Panc1 (cell line): ENCODE measurements at regions not wholly inside any gene's neighbourhood (a gene's known extent, or its start where the extent isn't known, plus 50 kb on each side); places are given as distances from the start of the nearest gene placed in this dataset.

Experiments used
- ATAC-seq: fragments of 200-7000 bp; cut with Tn5 transposase; 2 replicates; pipeline ENCODE4 v1.9.1; 2020; ENCODE audit warnings: mild to moderate bottlenecking, moderate library complexity
- BruUV-seq: library from RNA; stranded (reverse); fragments of 400-500 nt; replicated peaks from 2 replicates; lab custom pipeline; 2021; lab: Mats Ljungman, UMichigan
- CTCF ChIA-PET: fragments of 300-600 bp; sonication (Branson Sonifier 250); formaldehyde crosslinking; loops from one replicate; lab custom pipeline; 2022; ENCODE audit warnings: antibody characterized with exemption; lab: Charles Lee
- POLR2A ChIA-PET: fragments of 300-600 bp; sonication (Branson Sonifier 250); formaldehyde crosslinking; loops from one replicate; lab custom pipeline; 2022; ENCODE audit warnings: antibody characterized with exemption; lab: Charles Lee
- DNase-seq: peaks from one replicate; pipeline ENCODE4 v3.0.0-alpha.2; 2010; ENCODE audit warnings: low read depth, low spot score
- H3K27ac ChIP-seq: 2 replicates; pipeline ENCODE4 v1.5.1; 2011; ENCODE audit warnings: mild to moderate bottlenecking, low read length, inconsistent platforms
- H3K27me3 ChIP-seq: fragments of 200-500 bp; sonication (Bioruptor generic); 2 replicates; pipeline ENCODE4 v1.6.0; 2014; ENCODE audit warnings: low read length, inconsistent platforms; ENCODE audit not compliant: control insufficient read depth, insufficient read depth
- H3K36me3 ChIP-seq: fragments of 200-500 bp; sonication (Bioruptor generic); 2 replicates; pipeline ENCODE4 v1.5.1; 2014; ENCODE audit warnings: inconsistent platforms, mild to moderate bottlenecking, low read length, moderate library complexity; ENCODE audit not compliant: control insufficient read depth, insufficient read depth
- H3K4me1 ChIP-seq: 2 replicates; pipeline ENCODE4 v1.5.1; 2011; ENCODE audit warnings: inconsistent platforms, mild to moderate bottlenecking, low read length, moderate library complexity; ENCODE audit not compliant: control insufficient read depth, insufficient read depth
- H3K4me3 ChIP-seq, 2 experiments: 2 replicates each; pipeline ENCODE4 v1.5.1; 2011 to 2012; ENCODE audit warnings: low read depth in 2 of 2, low read length in 2 of 2, mild to moderate bottlenecking in 2 of 2, inconsistent platforms in 1 of 2, moderate library complexity in 1 of 2
- H3K9me3 ChIP-seq: fragments of 200-500 bp; sonication (Bioruptor generic); 2 replicates; pipeline ENCODE4 v1.5.1; 2014; ENCODE audit warnings: low read depth, mild to moderate bottlenecking, inconsistent platforms, low read length, moderate library complexity; ENCODE audit not compliant: control insufficient read depth, insufficient read depth
- CTCF ChIP-seq: fragments of 450-650 bp; IDR thresholded peaks from 2 replicates; pipeline ENCODE4 v1.5.1; 2017; ENCODE audit warnings: mild to moderate bottlenecking
- POLR2AphosphoS5 ChIP-seq: IDR thresholded peaks from 2 replicates; pipeline ENCODE4 v1.6.1; 2012; ENCODE audit warnings: mild to moderate bottlenecking, low read depth, low read length, moderate library complexity
- REST ChIP-seq, 2 experiments: IDR thresholded peaks; 2 replicates each; pipeline ENCODE4 v1.6.1; 2011 to 2012; ENCODE audit warnings: low read depth in 2 of 2, control low read depth in 1 of 2, low read length in 1 of 2, mild to moderate bottlenecking in 1 of 2, moderate library complexity in 1 of 2; ENCODE audit not compliant: insufficient read depth in 1 of 2
- SIN3A ChIP-seq: IDR thresholded peaks from 2 replicates; pipeline ENCODE4 v1.6.1; 2012; ENCODE audit warnings: low read depth, mild to moderate bottlenecking, low read length, moderate library complexity, borderline replicate concordance; ENCODE audit not compliant: insufficient read depth
- TCF7L2 ChIP-seq: IDR thresholded peaks from 2 replicates; pipeline ENCODE4 v1.6.1; 2011; ENCODE audit warnings: mild to moderate bottlenecking, low read depth, low read length, inconsistent platforms
- in situ Hi-C: cut with HindIII; loops from 2 replicates; pipeline ENCODE4 v1.10.0; 2016; ENCODE audit warnings: low sequenced_read_pairs, low pct_unique_long_range_greater_than_20kb
- intact Hi-C: fragments of 100-400 bp; cut with micrococcal nuclease; formaldehyde crosslinking; loops from one replicate; pipeline ENCODE4 v1.10.0; 2022; ENCODE audit not compliant: unreplicated experiment

- in situ Hi-C loops (no loop called here), intact Hi-C loops (no loop called here)
- Histone ChIP-seq H3K27ac (no peak overlapping the region), H3K9me3 (no peaks in the 10 kb centered on the region), H3K4me3 (no peak overlapping the region), H3K27me3 (no peaks in the 10 kb centered on the region), H3K4me1 (no peaks in the 10 kb centered on the region), H3K36me3 (no peaks in the 10 kb centered on the region)
- BruUV-seq = no TSS peak
- ATAC-seq (no peak), DNase-seq (no peak)
- ChIA-PET CTCF (no interaction called here), POLR2A (no interaction called here)
- TF ChIP-seq POLR2AphosphoS5 = no peak
- no peak for TF ChIP-seq SIN3A
- no peak for TF ChIP-seq CTCF
- TF ChIP-seq REST (IDR thresholded peaks at IDR 0.05; ENCODE audit: insufficient read depth in 1 of 2, low read depth in 2 of 2, low read length in 1 of 2) = no peak
Observed at GRCh38 chr1:221630236-221630635, 111.7 kb downstream of the DUSP10 start.

- TF ChIP-seq SIN3A (no peak), TCF7L2 (no peak), REST (IDR thresholded peaks at IDR 0.05; ENCODE audit: insufficient read depth in 1 of 2, low read depth in 2 of 2, low read length in 1 of 2) (no peak), CTCF (no peak), POLR2AphosphoS5 (no peak)
- Histone ChIP-seq H3K4me3 (no peak overlapping the region), H3K27ac (no peak overlapping the region), H3K9me3 (no peaks in the 10 kb centered on the region), H3K4me1 (no peaks in the 10 kb centered on the region), H3K27me3 (no peaks in the 10 kb centered on the region), H3K36me3 (no peaks in the 10 kb centered on the region)
- ChIA-PET CTCF (no interaction called here), POLR2A (no interaction called here)
- BruUV-seq = no TSS peak
- ATAC-seq (no peak), DNase-seq (no peak)
- in situ Hi-C loops = no loop called here
- intact Hi-C loops = no loop called here
Observed at GRCh38 chr1:221631556-221631955, 110.3 kb downstream of the DUSP10 start.
